Esophagus muscularis mucosa (tissue), 4 donors: ENCODE measurements at regions not wholly inside any gene's neighbourhood (a gene's known extent, or its start where the extent isn't known, plus 50 kb on each side); places are given as distances from the start of the nearest gene placed in this dataset.

Source experiments
- DNase-seq: peaks from one replicate; pipeline ENCODE4 v3.0.0-alpha.2; 2017; ENCODE audit errors: extremely low spot score
- H3K27ac ChIP-seq, 4 donors: fragments of 200-600 bp; sonication (generic); replicated peaks in 1 of 4; 1 replicate in 3 of 4; 2 replicates in 1 of 4; pipeline ENCODE4 v1.5.1; 2016 to 2019; ENCODE audit warnings: mild to moderate bottlenecking in 1 of 4
- H3K27me3 ChIP-seq, 4 donors: fragments of 200-600 bp; sonication (generic); one replicate each; pipeline versions ENCODE4 v1.5.1 to v1.6.0; 2016 to 2019
- H3K36me3 ChIP-seq, 4 donors: fragments of 200-600 bp; sonication (generic); one replicate each; pipeline ENCODE4 v1.5.1; 2016 to 2019
- H3K4me1 ChIP-seq, 4 donors: fragments of 200-600 bp; sonication (generic); one replicate each; pipeline ENCODE4 v1.5.1; 2016 to 2019
- H3K4me3 ChIP-seq, 4 donors: fragments of 200-600 bp; sonication (generic); 1 replicate in 2 of 4; 2 replicates in 2 of 4; pipeline ENCODE4 v1.5.1; 2016 to 2019; ENCODE audit warnings: mild to moderate bottlenecking in 4 of 4, moderate library complexity in 1 of 4
- H3K9me3 ChIP-seq, 4 donors: fragments of 200-600 bp; sonication (generic); 1 replicate in 3 of 4; 2 replicates in 1 of 4; pipeline ENCODE4 v1.5.1; 2016 to 2019
- EP300 ChIP-seq: sonication (generic); formaldehyde crosslinking; IDR thresholded peaks from one replicate; pipeline ENCODE4 v1.6.1; 2017; ENCODE audit warnings: antibody characterized with exemption
- POLR2A ChIP-seq: fragments of 450-650 bp; IDR thresholded peaks from one replicate; pipeline ENCODE4 v1.6.1; 2017; ENCODE audit warnings: antibody characterized with exemption, moderate library complexity, mild to moderate bottlenecking, low read depth
- POLR2AphosphoS5 ChIP-seq, 2 donors: sonication (generic); formaldehyde crosslinking; IDR thresholded peaks; one replicate each; pipeline ENCODE4 v1.6.1; 2017; ENCODE audit warnings: antibody characterized with exemption in 2 of 2
- WGBS: methylation state at CpG from one replicate; pipeline ENCODE4 v1.1.5; 2018; 5-methylcytosine and 5-hydroxymethylcytosine counted together
- intact Hi-C: fragments of 100-400 bp; cut with DNase I; formaldehyde crosslinking; loops from one replicate; pipeline ENCODE4 v1.15.1; 2023
- TF ChIP-seq, protein P1 (sequence below), 3 experiments: fragments of 200-600 bp in 2 of 3; fragments of 450-650 bp in 1 of 3; sonication (generic) in 2 of 3; IDR thresholded peaks; one replicate each; pipeline ENCODE4 v1.5.1; 2017 to 2019; ENCODE audit warnings: antibody characterized with exemption in 3 of 3, mild to moderate bottlenecking in 2 of 3, moderate library complexity in 1 of 3

- Histone ChIP-seq H3K4me3 (no peak overlapping the region), H3K4me1 (peaks cover 0 to 50% (median 32%) of the 10 kb centered on the region in 4 donors), H3K27me3 (no peaks in the 10 kb centered on the region), H3K27ac (peak overlapping the region in 2 of 4 donors; percentile 34 to 43), H3K9me3 (no peaks in the 10 kb centered on the region), H3K36me3 (no peaks in the 10 kb centered on the region)
- 70% methylated on average over 1 of the region's 1 CpG for WGBS
- DNase-seq, result no peak
- TF ChIP-seq, protein P1, sequence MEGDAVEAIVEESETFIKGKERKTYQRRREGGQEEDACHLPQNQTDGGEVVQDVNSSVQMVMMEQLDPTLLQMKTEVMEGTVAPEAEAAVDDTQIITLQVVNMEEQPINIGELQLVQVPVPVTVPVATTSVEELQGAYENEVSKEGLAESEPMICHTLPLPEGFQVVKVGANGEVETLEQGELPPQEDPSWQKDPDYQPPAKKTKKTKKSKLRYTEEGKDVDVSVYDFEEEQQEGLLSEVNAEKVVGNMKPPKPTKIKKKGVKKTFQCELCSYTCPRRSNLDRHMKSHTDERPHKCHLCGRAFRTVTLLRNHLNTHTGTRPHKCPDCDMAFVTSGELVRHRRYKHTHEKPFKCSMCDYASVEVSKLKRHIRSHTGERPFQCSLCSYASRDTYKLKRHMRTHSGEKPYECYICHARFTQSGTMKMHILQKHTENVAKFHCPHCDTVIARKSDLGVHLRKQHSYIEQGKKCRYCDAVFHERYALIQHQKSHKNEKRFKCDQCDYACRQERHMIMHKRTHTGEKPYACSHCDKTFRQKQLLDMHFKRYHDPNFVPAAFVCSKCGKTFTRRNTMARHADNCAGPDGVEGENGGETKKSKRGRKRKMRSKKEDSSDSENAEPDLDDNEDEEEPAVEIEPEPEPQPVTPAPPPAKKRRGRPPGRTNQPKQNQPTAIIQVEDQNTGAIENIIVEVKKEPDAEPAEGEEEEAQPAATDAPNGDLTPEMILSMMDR (IDR thresholded peaks at IDR 0.05), result no peak
- TF ChIP-seq POLR2AphosphoS5 (IDR thresholded peaks at IDR 0.05), result no peak
- TF ChIP-seq POLR2A, result no peak
- TF ChIP-seq EP300, result no peak
- intact Hi-C loops, result no loop called here
Observed at GRCh38 chr4:15349965-15350364, 77.9 kb upstream of the C1QTNF7 start.

DNA sequence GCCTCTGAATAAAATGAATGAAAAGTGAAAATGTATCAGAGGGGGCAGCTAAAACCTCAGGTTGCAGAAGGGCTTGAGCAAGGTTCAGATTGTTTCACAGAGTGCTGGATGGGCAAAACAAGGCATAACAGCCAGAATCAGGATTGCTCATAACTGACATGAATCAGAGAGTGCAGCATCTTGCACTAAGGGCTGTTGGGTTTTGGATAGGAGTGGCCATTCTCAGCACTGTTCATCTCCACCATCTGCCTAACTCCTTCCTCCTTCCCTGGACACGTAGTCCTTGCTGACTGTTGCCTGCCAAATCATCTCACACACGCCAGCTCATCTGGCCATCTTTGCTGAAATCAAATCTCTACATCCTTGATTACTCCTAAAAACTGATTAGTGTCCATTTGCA is 75.3 kb upstream of the C1QTNF7 start:
- peak overlapping the region in 1 of 4 donors; percentile 48 for H3K27ac ChIP-seq
- TF ChIP-seq POLR2AphosphoS5 (IDR thresholded peaks at IDR 0.05) (no peak), EP300 (no peak), POLR2A (no peak)
- TF ChIP-seq, protein P1 (IDR thresholded peaks at IDR 0.05), result no peak
- H3K27me3 ChIP-seq, result no peaks in the 10 kb centered on the region
- WGBS, result 65% methylated on average over 2 of the region's 2 CpGs
- DNase-seq, result no peak
- H3K36me3 ChIP-seq, result no peaks in the 10 kb centered on the region
- H3K4me1 ChIP-seq, result peaks cover 0 to 49% (median 30%) of the 10 kb centered on the region in 4 donors
- no peak overlapping the region for H3K4me3 ChIP-seq
- H3K9me3 ChIP-seq, result no peaks in the 10 kb centered on the region
- intact Hi-C loops, result no loop called here

- Histone ChIP-seq H3K27me3 (no peaks in the 10 kb centered on the region), H3K27ac (peak overlapping the region in 2 of 4 donors; percentile 10 to 48), H3K9me3 (no peaks in the 10 kb centered on the region), H3K4me3 (no peak overlapping the region), H3K36me3 (no peaks in the 10 kb centered on the region), H3K4me1 (peaks cover 0 to 49% (median 29%) of the 10 kb centered on the region in 4 donors)
- WGBS, result 41% methylated on average over 3 of the region's 3 CpGs
- DNase-seq, result no peak
- TF ChIP-seq POLR2A, result no peak
- no peak for TF ChIP-seq POLR2AphosphoS5 (IDR thresholded peaks at IDR 0.05)
- no peak for TF ChIP-seq EP300
- TF ChIP-seq, protein P1 (IDR thresholded peaks at IDR 0.05), result no peak
- intact Hi-C loops, result no loop called here
Observed at GRCh38 chr4:15353207-15353606, 74.6 kb upstream of the C1QTNF7 start.

DNA sequence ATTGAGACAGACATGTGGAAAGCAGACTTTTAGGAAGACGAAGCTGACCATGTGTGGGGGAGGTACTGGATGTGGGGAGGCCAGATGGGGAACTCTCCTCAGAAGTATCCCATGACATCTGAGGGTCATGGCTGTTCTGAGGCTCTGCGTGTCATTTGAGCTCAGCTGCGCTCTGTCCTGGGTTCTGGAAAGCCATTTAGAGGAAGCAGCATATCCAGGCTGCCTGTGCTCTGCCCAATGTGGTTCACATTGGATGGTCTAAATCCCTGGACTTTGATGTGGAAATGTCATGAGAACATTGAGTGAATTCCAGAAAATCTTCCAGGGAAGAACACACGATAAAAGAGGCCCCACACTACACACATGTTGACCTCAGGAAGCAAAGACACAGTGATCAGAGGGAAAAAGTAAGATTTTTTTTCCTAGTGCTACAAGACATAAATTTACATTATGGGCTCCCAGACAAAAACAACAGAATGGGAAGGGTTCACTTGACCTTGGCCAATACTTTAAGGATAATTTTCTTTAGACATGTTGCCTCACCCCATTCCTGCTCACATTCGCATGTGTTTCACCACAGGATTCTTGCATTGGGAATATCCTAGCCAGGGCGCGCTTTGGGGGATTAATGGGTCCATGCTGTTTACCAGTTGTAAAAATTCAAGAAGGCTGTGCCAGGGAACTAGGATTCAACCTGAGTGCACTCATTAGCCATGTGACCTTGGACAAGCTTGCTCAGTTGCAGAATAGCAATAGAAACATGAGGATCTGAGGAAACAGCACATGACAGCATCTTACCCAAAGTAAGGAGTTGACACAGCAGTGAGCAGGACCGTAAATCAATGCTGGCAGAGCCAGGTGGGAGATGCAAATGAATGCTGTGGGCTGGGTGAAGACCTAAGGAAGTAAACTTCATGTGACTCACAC is 73.2 kb upstream of the C1QTNF7 start:
- WGBS, result 75% methylated on average over 8 of the region's 8 CpGs
- no peak for DNase-seq
- Histone ChIP-seq H3K4me3 (no peak overlapping the region), H3K9me3 (no peaks in the 10 kb centered on the region), H3K36me3 (no peaks in the 10 kb centered on the region), H3K4me1 (peaks cover 0 to 44% (median 24%) of the 10 kb centered on the region in 4 donors), H3K27me3 (no peaks in the 10 kb centered on the region), H3K27ac (peak overlapping the region in 1 of 4 donors; percentile 48)
- intact Hi-C loops, result no loop called here
- TF ChIP-seq POLR2AphosphoS5 (IDR thresholded peaks at IDR 0.05) (no peak), EP300 (no peak), POLR2A (no peak)
- TF ChIP-seq, protein P1 (IDR thresholded peaks at IDR 0.05), result no peak
